ENCODE measurements at regions not wholly inside any gene's neighbourhood (a gene's known extent, or its start where the extent isn't known, plus 50 kb on each side); places are given as distances from the start of the nearest gene placed in this dataset.

DNA sequence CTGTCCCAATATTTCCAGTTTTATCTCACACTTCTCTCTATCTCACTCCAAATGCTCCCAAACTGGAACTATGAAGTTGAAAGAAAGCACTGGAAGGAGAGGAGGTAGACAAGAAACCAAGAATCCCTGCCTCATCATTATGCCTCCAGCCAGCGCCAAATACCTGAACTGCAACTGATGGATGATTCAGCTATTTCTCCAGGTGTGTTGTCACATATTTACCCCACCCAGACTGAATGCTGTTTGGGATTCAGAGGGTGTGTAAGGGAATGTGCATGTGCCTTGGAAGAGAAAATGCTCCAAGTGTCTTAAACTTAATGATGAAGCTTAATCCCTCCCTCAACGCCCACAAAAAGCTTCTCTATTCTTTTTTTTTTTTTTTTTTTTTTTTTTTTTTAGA lies 269.5 kb upstream of the ATP11B start:
- TF ChIP-seq, protein P1, sequence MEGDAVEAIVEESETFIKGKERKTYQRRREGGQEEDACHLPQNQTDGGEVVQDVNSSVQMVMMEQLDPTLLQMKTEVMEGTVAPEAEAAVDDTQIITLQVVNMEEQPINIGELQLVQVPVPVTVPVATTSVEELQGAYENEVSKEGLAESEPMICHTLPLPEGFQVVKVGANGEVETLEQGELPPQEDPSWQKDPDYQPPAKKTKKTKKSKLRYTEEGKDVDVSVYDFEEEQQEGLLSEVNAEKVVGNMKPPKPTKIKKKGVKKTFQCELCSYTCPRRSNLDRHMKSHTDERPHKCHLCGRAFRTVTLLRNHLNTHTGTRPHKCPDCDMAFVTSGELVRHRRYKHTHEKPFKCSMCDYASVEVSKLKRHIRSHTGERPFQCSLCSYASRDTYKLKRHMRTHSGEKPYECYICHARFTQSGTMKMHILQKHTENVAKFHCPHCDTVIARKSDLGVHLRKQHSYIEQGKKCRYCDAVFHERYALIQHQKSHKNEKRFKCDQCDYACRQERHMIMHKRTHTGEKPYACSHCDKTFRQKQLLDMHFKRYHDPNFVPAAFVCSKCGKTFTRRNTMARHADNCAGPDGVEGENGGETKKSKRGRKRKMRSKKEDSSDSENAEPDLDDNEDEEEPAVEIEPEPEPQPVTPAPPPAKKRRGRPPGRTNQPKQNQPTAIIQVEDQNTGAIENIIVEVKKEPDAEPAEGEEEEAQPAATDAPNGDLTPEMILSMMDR (IDR thresholded peaks at IDR 0.05) = no peak
- TF ChIP-seq SIN3A (IDR thresholded peaks at IDR 0.05; ENCODE audit: borderline replicate concordance, insufficient read depth, low read depth, low read length) (no peak), POLR2AphosphoS5 (IDR thresholded peaks at IDR 0.05; ENCODE audit: low read depth, low read length) (no peak)
- TF ChIP-seq, protein P2, sequence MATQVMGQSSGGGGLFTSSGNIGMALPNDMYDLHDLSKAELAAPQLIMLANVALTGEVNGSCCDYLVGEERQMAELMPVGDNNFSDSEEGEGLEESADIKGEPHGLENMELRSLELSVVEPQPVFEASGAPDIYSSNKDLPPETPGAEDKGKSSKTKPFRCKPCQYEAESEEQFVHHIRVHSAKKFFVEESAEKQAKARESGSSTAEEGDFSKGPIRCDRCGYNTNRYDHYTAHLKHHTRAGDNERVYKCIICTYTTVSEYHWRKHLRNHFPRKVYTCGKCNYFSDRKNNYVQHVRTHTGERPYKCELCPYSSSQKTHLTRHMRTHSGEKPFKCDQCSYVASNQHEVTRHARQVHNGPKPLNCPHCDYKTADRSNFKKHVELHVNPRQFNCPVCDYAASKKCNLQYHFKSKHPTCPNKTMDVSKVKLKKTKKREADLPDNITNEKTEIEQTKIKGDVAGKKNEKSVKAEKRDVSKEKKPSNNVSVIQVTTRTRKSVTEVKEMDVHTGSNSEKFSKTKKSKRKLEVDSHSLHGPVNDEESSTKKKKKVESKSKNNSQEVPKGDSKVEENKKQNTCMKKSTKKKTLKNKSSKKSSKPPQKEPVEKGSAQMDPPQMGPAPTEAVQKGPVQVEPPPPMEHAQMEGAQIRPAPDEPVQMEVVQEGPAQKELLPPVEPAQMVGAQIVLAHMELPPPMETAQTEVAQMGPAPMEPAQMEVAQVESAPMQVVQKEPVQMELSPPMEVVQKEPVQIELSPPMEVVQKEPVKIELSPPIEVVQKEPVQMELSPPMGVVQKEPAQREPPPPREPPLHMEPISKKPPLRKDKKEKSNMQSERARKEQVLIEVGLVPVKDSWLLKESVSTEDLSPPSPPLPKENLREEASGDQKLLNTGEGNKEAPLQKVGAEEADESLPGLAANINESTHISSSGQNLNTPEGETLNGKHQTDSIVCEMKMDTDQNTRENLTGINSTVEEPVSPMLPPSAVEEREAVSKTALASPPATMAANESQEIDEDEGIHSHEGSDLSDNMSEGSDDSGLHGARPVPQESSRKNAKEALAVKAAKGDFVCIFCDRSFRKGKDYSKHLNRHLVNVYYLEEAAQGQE (IDR thresholded peaks at IDR 0.05; ENCODE audit: insufficient read depth in 1 of 2, low read depth in 2 of 2, low read length in 1 of 2) = no peak

Data from Panc1 (cell line).